GM19438 (cell line): ENCODE measurements at regions not wholly inside any gene's neighbourhood (a gene's known extent, or its start where the extent isn't known, plus 50 kb on each side); places are given as distances from the start of the nearest gene placed in this dataset.
A peak's percentile ranks its signal among the peaks of the same experiment; 100 is the strongest.

ENCODE experiments used
- ATAC-seq: cut with Tn5 transposase; IDR thresholded peaks from one replicate; pipeline ENCODE4 v1.9.1; 2021; ENCODE audit warnings: low read depth; ENCODE audit not compliant: unreplicated experiment

DNA sequence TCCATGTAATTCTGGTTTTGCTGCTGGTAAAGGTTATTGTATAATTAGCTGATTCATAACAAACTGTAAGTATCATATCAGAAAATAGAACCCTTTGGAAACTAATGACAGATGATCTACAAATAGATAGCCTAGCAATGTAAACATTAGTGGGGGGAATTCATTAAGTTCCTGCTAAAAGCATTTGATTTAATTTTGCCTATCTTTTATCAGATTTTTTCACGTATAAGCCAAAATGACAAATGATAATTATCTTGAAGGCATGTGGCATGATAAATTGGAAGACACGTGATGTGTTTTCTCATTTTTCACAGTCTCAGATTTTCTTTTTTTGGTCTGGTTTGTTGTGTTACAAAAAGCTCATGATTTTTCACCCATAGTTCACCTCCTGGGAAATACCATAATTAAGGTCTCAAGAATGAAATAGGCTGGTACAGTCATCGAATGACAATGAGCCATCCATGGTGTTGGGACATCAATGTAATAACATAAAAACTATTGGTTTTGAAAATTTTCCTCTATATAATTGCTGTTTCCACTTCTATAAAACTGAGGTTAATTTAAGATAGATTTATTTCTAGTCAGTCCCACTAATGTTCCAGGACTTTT is 325.9 kb upstream of the TBL1XR1 start:
- no peak for ATAC-seq

DNA sequence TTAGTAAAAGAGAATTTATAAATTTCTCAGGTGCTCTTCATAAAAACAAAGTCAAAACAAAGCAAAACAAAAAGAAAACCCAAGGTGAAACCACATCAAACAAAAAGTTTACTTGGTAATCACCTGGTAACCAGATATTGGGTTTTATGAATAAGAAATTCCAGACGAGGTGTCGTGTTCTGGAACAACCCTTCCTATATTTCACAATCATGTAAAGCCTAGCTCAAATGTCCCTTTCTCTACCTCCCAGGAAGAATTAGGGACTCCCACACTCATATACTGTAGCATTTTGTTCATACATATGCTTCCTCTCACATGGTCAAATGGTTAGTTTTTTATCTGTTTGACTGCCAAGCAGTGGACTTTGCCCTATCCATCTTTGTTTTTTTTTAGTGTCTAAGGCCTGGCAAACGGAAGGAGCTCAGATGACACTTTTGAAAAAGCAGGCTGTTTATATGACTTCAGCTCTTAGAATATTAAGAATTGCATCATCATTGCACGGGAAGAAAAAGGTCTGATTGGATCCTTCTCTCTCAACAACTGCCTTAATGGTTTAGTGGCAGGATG is 326.7 kb upstream of the TBL1XR1 start:
- no peak for ATAC-seq

DNA sequence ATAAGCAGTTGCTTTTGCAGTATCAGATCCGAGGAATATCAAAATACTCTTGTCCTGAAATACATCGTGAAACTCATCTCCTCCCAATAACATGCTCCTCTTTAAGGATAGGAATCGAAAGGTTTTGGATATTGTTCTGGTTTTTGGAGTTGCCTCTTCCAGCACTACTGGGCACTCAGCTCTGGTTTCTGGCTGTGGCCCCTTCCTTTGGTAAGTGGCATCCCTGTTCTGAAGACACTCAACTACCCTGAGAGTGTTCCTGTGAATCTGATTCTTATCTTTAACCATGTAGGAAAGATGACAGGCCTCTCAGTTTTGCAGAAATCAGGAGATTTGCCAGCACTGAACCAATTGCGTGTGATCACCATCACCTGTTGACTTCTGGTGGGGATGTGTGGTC is 327.5 kb upstream of the TBL1XR1 start:
- no peak for ATAC-seq

DNA sequence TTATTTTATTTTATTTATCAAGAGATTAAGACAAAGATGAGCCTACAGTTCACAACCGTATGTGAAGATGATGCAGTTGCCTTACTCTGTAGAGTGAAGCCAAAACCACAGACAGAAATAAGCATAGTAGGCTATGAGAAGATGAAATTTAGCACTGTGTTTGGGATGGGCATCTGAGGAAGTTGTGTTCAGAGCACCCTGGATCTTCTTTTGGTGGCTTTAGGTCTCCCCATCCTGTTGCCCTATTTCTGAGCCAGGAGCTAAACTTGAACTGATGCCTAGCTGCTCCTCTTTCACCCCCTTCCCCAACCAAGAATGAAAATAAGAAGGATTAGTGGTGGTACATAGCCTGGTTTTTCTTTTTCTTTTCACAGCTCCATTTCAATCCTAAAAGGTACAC is 328.1 kb upstream of the TBL1XR1 start:
- ATAC-seq: no peak

DNA sequence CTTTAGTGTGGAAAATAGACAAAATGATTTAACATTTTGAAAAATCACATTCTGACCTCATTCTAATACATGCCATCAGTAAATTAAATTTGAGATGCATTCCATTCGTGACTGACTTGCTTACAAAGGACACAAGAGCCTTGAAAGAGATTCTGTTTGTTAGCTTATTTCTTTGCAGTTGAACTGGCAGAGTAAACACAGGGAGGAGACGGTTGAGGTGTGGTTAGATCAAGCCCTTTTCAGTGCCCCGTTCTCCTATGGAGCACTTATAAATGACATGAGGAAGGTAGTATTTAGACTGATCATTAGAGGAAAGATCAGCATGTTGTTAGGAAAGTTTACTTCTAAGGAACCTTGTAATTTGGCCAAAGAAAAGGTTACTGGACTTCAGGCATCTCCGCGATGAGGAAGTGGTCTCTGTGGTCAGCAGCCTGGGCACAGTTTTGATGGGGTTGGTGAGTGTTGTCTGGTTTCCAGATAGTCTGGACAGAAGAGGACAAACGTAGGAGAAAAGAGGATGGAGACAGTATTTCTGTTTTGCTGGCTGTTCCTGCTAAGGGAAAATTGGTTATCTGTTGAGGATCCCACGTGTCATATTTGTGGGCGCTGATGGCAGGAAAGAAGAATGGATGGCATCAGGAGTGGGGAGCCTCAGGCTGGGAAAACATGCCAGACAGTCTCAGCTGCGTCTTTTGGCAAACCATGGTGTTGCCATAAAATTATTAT is 328.9 kb upstream of the TBL1XR1 start:
- no peak for ATAC-seq

DNA sequence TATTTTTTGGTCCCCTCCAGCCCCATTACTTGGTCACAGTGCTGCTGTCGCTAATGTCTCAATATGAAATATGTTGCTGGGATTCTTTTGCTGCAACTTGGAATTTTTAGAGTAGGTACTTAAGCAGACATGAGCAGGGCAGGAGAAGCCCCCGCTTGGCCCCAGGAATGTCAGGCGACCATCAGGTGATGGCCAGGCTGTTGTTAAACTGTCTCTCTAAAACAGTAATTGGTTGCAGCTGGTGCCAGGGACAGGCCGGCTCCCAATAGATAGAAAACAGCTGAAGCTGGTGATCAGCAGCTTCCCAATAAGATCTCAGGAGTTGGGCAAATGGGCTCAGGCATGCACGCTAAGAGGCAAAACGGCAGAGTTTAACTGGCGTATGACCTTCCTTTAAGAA is 329.9 kb upstream of the TBL1XR1 start:
- no peak for ATAC-seq

DNA sequence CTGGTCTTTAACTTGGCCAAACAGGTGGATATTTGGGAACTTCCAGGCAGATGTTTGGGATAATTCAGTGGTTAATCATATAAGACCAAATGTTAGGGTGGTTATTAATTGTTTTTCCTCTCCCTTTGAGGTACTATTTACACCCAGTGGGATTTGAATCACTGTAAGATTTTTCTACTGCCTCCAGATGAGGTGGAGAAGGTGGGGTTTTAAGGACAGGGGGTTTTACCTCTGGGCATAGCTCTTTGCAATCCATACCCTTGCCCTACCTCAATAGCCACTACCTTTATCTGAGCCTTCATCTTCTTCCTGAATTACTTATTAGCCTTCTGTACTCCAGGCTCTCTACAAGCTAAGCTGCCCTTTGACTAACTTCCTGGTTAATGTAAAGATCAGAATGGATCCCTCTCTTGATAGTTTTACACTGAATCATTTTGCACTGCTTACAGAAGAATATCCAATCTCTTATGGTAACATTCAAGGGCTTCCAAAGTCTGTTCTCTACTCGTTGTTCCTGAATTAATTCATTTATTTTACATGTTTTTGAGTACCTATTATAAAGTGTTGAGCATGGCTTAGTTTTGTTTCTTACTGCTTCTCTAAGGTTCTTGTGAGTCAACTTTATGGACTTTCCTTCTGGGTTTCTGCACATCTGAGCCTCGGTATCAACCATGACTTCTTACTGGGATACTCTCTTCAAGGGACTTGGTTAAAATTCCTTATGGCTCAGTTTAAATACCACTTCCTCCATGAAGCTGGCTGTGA is 331.2 kb upstream of the TBL1XR1 start:
- ATAC-seq: no peak

DNA sequence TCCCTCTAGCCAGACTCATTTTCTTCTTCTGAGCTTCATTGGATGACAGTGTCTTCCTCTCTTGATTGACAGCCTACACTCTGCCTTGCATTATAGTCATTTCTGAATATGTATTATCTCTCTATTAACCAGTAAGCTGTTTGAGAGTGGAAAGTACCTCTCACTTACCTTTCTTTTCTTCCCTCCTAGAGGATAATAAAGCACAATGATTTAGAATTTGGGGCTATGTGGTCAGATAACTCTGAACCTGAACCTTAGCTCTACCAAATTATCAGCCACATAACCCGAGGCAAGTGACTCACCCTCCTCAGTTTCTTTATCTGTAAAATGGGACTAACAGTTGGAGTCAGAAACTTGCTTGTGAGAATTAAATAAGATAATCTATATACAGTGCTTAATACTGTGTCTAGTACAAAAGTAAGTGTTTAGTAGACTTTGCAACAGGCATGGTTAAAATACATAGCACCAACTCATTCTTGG is 331.8 kb upstream of the TBL1XR1 start:
- no peak for ATAC-seq

DNA sequence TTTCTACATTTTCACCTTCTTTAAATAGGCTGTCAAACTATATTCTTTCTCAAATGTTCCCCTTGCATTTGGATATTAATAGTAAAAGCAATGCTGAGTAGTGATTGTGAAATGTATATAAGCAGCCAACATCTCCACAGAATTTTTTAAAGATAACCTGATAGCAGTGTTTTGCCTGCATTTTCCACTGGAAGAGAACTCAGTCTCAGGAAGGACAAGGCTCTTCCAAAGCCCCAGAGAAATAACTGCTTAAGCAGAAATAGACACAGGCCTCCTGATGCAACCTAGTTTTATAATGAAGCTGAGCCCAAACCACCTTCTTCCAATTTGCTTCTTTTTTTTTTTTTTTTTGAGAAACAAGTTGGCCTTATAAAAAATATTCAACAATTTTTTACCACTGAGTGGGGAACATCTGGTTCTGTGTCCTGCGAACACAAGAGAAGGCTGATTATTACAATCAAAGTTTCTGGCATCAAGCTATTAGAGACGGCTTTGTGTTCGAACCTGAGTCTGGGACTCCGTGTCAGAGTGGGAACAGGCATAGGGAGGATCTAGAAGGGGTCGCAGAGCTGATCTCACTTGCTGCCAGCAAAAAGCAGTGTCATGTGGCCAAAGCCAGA is 332.5 kb upstream of the TBL1XR1 start:
- no peak for ATAC-seq

DNA sequence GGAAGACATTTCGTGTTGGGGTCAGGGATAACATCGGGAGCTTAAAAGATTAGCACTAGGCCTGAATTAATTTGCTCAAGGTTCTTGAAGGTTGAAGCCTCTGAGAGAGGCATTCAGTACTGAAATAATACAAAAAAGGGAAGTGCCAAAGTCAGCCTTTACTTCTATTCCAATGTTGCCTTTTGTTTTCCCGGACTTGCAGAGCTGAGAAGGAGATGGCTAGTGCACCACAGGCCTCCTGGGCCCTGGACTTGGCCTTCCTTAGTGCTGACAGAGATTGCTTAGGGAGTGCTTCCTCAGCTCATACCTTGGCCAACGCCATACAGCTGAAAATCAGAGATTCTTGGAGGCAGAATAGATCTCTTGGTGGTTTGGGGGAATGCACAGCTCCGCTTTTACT is 333.6 kb upstream of the TBL1XR1 start:
- no peak for ATAC-seq

DNA sequence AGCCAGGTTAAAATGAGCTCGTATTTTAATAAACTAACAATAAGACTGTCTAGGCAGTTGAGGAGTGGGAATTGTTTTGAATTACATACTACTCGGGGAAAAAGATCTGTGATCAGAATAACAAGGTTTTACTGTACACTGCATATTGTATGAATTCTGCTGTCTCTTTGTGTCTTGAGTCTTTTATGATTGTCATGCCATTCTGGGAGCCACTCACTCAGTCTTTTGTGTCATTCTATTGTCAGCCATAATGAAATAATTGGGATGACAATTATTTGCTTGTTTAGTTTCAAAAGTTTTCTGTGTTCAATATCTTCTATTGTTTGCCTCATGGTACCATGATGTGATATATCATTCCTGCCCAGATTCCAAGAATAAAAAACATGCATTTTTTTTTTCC is 339.6 kb upstream of the TBL1XR1 start:
- no peak for ATAC-seq

DNA sequence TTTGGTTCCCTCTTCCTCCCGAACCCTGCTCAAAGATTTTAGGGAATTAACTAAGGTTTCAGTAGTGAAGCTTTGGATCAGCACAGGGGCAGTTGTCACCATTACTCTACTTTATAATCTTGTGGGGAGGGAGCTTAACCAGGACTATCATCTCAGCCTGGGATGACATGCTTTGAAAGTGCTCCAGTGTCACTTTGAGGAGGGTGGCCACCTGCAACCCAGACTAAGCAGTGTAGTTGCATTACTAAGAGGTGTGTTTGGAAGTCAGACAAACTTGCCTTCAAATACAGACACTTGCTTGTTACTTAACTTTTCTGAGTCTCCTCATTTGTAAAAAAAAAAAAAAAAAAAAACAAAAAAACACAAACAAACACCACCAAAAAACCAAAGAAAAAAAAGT is 340.3 kb upstream of the TBL1XR1 start:
- ATAC-seq: no peak

DNA sequence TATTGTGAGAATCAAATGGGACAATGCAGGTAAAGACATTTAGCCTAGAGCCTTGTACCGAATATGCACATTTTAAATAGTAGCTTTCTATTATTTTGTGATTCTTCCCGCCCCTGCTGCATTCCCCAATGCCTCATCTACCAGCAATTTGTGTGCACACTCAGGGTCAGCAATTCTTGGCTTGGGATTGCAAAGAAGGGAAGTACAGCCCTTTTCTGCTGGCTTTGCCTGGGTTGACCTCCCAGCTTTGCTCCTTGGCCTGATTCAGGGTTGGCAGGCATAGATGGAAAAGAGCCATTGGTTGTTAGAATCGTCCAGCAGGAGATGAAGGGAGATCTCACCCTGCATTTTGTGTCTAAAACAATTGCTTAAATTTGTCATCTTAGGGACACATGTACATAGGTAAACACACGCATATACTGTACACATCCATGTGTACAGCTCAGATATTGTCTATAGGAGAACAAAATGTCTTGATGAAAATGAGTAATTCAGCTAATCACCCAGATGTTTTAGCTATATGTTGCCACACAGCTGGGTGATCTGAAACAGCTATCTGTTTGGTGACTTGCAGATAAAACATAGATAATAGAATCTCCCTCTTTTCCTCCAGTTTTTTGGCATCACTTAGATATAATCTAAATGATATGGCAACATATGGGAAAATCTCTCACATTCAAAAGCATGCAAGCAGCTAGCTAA is 340.9 kb upstream of the TBL1XR1 start:
- ATAC-seq: no peak

DNA sequence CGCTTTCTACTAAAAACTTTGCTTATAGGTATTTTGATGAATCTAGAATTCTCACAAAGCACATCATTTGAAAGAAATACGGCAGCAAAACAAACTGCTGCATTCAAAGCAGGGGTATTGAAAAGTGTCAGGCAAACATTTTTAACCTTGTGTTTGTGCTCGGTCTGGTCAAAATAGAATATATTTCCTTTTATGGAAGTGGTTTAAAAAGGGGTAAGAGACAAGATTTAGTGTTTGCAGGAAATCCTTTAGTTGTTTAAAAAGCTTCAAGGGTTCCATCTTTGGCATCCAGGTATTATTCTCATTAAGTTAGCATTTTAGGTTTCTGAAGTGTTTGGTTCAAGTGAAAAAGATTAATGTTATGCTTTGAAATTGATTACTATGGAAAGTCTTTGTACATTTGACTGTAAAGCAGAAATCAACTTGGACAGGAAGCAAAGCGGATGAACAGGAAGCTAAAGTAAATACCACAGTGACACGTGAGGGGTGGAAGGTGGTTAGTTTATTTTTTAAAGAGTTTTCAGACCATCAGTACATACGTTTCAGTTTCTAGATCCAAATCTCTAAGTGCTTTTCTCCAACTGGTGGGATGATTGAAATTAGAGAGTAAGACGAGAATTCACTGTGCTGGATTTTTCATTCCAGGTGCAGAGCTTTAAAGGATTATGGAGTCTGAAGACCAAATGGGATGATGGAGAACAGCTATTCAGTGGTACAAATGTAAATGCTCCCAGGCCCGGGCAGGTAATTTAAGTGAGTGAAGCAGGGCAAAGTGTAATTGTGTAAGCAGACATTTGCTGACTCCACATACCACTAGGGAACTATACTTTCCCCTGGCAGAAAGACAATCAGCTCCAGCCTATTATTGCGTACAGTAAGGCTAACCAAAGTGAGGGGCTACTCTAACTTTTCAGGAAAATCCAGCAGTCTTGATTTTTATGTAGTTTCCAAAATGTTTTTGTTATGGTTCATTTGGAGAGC is 341.8 kb upstream of the TBL1XR1 start:
- ATAC-seq: peak; percentile 86

DNA sequence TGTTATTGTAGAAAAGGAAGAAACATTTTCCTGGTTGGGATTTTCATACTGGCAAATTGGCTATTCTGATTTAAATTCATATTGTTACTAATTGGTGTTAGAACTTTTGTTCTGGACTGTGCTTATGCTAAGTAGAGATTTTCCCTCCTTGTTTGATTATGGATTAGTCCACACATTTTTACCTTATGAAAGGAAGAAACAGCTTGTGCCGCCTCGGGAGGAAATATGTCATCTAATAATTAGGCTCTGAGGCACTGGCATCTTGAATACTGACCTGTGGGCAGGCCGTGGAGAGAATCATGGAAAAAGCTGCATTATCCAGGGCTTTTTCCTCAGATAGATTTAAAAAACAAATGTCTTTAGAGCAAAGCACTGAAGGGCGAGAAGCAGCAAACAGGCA is 344.3 kb upstream of the TBL1XR1 start:
- ATAC-seq: no peak

DNA sequence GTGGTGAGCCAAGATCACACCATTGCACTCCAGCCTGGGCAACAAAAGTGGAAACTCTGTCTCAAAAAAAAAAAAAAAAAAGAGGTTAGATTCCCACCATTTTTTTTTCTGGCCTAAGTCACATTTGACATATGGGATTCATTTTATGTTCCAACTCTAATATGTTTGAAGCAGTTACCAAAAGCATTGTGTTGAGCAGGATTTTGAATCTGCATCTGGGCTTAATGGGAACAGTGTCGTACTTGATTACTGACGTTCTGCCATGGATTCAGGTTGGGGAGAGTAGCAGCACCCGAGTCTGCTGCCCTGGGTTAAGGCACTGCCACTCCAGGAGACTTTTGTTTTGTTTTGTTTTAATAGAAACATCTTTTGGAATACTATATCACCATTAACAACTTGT is 348.7 kb upstream of the TBL1XR1 start:
- no peak for ATAC-seq

DNA sequence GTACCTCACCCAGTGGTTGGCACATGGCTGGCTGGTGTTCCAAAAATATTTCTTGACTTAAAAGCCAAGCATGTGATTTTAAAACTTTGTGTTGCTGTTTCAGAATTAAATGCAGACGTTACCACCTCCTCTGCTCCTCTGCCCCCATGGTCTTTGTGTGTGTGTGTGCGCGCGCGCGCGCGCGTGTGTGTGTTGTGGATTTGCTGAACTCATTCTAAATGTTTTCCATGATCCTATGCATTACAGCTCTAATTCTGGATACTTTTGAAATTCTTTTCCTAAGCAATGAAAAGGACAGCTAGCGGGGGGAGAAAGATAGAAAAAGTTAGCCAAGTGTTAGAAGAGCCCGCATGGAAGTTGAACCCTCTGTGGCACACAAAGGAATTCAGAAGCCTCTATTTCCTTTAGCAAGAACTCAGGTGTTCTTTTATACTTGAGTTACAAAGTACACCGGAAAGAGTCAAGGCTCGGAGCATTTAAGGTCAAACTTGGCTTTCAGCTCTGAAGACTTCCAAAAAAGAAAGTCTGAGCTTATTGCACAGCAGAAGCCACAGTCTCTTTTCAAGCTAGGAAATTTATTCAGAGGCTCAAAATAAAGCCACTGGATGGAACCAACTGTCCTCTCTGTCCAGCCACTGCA is 350.5 kb upstream of the TBL1XR1 start:
- ATAC-seq: no peak

DNA sequence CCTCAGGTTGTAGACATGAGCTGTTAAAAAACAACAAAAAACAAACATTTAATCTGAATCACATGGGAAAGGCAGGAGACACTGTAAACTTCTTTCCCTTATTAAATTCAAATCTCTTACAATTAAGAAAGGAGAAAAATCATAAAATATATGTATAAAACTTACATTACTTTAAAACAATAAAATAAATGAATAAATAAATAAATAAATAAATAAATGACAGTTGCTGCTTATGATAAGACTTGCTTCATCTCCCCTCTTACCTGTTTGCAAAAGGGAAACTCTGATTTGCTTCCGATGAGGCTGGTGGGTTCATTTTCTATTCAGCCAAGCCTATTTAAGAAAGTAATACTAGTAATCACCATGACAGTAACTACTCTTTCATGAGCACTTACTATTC is 353.4 kb upstream of the TBL1XR1 start:
- no peak for ATAC-seq

DNA sequence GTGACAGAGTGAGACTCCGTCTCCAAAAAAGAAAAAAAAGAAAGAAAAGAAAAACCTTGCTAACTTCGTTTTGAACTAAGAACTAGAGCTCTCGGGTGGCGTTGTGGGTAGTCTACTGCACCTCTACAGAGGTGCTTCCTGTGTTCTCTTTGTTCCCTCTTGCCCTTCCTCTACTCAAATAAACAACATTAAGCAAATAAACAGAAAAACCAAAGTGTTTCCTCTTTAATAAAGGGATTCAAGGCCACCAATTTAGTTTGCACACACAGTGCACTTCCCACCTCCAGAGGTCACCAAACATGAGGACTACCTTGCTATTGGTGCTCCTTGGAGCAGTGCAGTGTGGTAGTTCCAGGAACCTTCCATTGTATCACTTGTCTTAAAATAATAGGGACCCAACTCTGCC is 354.2 kb upstream of the TBL1XR1 start:
- no peak for ATAC-seq
